HG02970 (cell line): ENCODE measurements at regions not wholly inside any gene's neighbourhood (a gene's known extent, or its start where the extent isn't known, plus 50 kb on each side); places are given as distances from the start of the nearest gene placed in this dataset.
A peak's percentile ranks its signal among the peaks of the same experiment; 100 is the strongest.

Experiments used
- ATAC-seq: cut with Tn5 transposase; IDR thresholded peaks from one replicate; pipeline ENCODE4 v1.9.1; 2021; ENCODE audit warnings: mild to moderate bottlenecking, moderate library complexity, moderate number of reproducible peaks; ENCODE audit not compliant: unreplicated experiment, low FRiP score

GRCh38 chr7:25950488-25951413, 201.2 kb upstream of the NFE2L3 start:
- ATAC-seq, result peak; percentile 83

GRCh38 chr7:25951414-25952260, 200.4 kb upstream of the NFE2L3 start:
- ATAC-seq, result peak; percentile 61

- no peak for ATAC-seq
These were observed 199.5 kb upstream of the NFE2L3 start for GRCh38 chr7:25952261-25953057.

GRCh38 chr7:25953859-25954258, 198.1 kb upstream of the NFE2L3 start:
- no peak for ATAC-seq

GRCh38 chr7:25954395-25954794, 197.6 kb upstream of the NFE2L3 start:
- ATAC-seq, result no peak

GRCh38 chr7:25959168-25959734, 192.7 kb upstream of the NFE2L3 start:
- no peak for ATAC-seq

GRCh38 chr7:25963733-25964132, 188.3 kb upstream of the NFE2L3 start:
- ATAC-seq, result no peak

GRCh38 chr7:25964483-25964991, 187.5 kb upstream of the NFE2L3 start:
- no peak for ATAC-seq

GRCh38 chr7:25965405-25966123, 186.4 kb upstream of the NFE2L3 start:
- no peak for ATAC-seq

GRCh38 chr7:25966469-25966868, 185.5 kb upstream of the NFE2L3 start:
- no peak for ATAC-seq

- ATAC-seq, result no peak
These were observed 184.5 kb upstream of the NFE2L3 start for GRCh38 chr7:25967278-25968204.

- ATAC-seq, result peak; percentile 63
These were observed 183.6 kb upstream of the NFE2L3 start for GRCh38 chr7:25968205-25968993.

GRCh38 chr7:25970356-25970755, 181.6 kb upstream of the NFE2L3 start:
- no peak for ATAC-seq

- no peak for ATAC-seq
These were observed 181.1 kb upstream of the NFE2L3 start for GRCh38 chr7:25970911-25971310.

GRCh38 chr7:25976630-25977029, 175.4 kb upstream of the NFE2L3 start:
- no peak for ATAC-seq

- no peak for ATAC-seq
These were observed 173.5 kb upstream of the NFE2L3 start for GRCh38 chr7:25978466-25978865.

GRCh38 chr7:25979605-25980004, 172.4 kb upstream of the NFE2L3 start:
- ATAC-seq, result no peak

- ATAC-seq, result no peak
These were observed 169.3 kb upstream of the NFE2L3 start for GRCh38 chr7:25982684-25983083.
